Fibroblast of pulmonary artery (primary cell): ENCODE measurements at regions not wholly inside any gene's neighbourhood (a gene's known extent, or its start where the extent isn't known, plus 50 kb on each side); places are given as distances from the start of the nearest gene placed in this dataset.

ENCODE experiments used
- DNase-seq: peaks from one replicate; pipeline ENCODE4 v3.0.0-alpha.2; 2010; ENCODE audit warnings: low read depth
- H3K4me3 ChIP-seq: replicated peaks from 2 replicates; pipeline ENCODE4 v1.5.1; 2011; ENCODE audit warnings: low read depth, mild to moderate bottlenecking, control low read depth, low read length, moderate library complexity
- TF ChIP-seq, protein P1 (sequence below): IDR thresholded peaks from 2 replicates; pipeline ENCODE4 v1.5.1; 2011; ENCODE audit warnings: mild to moderate bottlenecking, control low read depth, low read length, inconsistent platforms; ENCODE audit errors: missing control alignments

- DNase-seq = no peak
- no peak overlapping the region for H3K4me3 ChIP-seq
- TF ChIP-seq, protein P1, sequence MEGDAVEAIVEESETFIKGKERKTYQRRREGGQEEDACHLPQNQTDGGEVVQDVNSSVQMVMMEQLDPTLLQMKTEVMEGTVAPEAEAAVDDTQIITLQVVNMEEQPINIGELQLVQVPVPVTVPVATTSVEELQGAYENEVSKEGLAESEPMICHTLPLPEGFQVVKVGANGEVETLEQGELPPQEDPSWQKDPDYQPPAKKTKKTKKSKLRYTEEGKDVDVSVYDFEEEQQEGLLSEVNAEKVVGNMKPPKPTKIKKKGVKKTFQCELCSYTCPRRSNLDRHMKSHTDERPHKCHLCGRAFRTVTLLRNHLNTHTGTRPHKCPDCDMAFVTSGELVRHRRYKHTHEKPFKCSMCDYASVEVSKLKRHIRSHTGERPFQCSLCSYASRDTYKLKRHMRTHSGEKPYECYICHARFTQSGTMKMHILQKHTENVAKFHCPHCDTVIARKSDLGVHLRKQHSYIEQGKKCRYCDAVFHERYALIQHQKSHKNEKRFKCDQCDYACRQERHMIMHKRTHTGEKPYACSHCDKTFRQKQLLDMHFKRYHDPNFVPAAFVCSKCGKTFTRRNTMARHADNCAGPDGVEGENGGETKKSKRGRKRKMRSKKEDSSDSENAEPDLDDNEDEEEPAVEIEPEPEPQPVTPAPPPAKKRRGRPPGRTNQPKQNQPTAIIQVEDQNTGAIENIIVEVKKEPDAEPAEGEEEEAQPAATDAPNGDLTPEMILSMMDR = no peak
Measured at GRCh38 chr2:237185553-237185925, 99.8 kb downstream of the COPS8 start.

DNA sequence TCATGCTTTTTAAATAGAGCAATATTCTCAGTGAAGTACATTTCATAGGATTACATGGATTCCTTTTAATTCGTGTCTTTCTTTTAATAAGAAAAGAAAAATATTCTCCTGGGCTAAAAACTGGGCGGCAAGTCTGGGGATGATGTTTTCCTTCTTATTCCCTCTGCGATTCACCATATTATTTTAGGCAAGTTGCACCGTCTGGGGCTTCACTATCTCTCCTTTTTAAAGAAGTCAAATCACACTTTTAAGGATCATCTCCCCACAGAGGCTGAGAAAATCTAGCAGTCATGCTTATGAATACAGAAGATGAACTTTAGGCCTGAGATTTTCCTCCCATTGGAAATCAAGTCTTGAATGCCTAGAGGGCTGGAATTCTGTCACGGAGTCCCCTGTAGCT is 104.1 kb downstream of the COPS8 start:
- no peak for DNase-seq
- TF ChIP-seq, protein P1 = no peak
- H3K4me3 ChIP-seq = no peak overlapping the region

GRCh38 chr2:237190966-237191713 is 105.5 kb downstream of the COPS8 start:
- TF ChIP-seq, protein P1 = no peak
- no peak for DNase-seq
- H3K4me3 ChIP-seq = no peak overlapping the region

GRCh38 chr2:237191714-237192081 is 106.0 kb downstream of the COPS8 start:
- no peak for DNase-seq
- TF ChIP-seq, protein P1 = no peak
- no peak overlapping the region for H3K4me3 ChIP-seq

- H3K4me3 ChIP-seq = no peak overlapping the region
- TF ChIP-seq, protein P1 = no peak
- DNase-seq = no peak
Measured at GRCh38 chr2:237192881-237193280, 107.2 kb downstream of the COPS8 start.

GRCh38 chr2:237193436-237193835 is 107.7 kb downstream of the COPS8 start:
- TF ChIP-seq, protein P1 = no peak
- no peak overlapping the region for H3K4me3 ChIP-seq
- no peak for DNase-seq

DNA sequence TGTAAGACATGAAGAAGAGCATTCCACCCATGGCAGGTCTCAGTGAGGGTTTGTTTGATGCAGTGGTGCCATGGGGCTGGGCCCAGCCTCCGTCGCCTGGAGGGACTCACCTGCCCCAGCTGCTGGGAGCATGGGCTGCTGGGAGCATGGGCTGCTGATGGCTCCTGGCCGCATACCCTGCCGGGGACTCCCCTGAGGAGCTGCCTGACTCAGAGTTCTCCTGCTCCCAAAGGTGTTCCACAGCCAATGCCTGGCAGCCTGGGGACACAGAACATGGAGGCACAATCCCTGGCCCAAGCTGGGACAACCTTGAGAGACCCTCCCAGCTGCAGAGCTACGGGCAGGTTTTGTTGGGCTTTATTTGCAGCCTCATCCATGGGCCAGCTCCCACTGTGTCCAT is 108.4 kb downstream of the COPS8 start:
- no peak overlapping the region for H3K4me3 ChIP-seq
- no peak for DNase-seq
- TF ChIP-seq, protein P1 = no peak
